Stimulated activated CD8-positive, alpha-beta memory T cell treated with anti-CD3 and anti-CD28 coated beads, Interleukin-2, amount 100 ng/mL, for 48 hours (primary cell): ENCODE measurements at regions not wholly inside any gene's neighbourhood (a gene's known extent, or its start where the extent isn't known, plus 50 kb on each side); places are given as distances from the start of the nearest gene placed in this dataset.

Experiments
- DNase-seq, 2 donors: peaks; one replicate each; pipeline ENCODE4 v3.0.0-alpha.2; 2020; ENCODE audit warnings: low read depth in 2 of 2

- no peak for DNase-seq
These were observed 170.4 kb downstream of the SOCS6 start for GRCh38 chr18:70459251-70459650.

DNA sequence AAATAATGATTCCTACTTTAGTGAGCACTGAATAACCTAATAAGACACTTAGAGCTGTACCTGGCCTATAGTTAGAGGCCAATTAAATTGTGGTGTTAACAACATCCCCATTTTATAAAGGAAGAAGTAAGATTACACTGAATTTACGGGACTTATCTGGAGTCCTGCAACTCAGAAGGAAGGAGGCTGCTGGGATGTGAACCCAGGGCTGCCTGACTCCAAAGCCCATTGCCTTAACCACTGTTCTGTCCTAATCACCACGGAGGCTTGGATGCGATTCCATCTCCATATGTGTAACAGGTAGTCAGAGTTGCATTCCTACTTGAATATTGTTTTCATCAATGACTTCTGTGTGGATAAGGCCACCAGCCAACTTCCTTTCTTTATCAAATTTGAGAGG, 168.9 kb downstream of the SOCS6 start:
- no peak for DNase-seq

GRCh38 chr18:70457223-70457622, 168.4 kb downstream of the SOCS6 start:
- DNase-seq, result no peak

DNA sequence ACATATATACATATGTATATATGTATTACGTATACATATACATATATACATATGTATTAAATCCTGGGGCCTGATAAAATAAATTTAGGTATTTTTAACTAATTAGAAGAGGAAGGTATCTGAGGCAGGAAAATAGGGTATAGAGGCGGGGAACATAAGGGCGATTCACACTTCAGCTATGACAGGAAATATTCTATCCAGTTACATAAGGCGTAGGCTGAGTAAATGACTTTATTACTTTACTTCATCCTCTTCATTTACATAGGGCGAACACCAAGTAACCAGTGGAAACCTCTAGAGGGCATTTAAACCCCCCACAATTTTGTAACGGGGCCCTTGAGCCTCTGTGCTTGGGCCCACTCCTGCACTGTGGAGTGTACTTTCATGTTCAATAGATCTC, 167.5 kb downstream of the SOCS6 start:
- DNase-seq, result no peak

DNA sequence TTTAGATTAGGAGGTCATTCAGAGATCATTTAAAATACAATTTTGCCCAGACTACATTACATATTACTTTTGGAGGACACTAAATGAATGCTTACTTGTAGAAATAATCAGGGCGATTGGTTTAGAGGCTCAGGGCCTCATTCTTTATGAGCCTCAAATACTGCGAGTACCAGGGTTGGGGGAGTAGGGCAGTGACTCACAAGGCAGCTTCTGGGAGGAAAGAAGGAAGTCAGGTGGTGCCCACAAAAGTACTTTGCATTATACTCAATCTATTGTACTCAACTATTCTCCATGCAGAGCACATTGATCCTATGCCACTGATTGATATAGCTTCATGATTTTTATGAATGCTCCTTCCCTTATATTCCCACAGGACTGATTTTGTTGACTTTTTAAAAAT, 166.9 kb downstream of the SOCS6 start:
- no peak for DNase-seq

GRCh38 chr18:70454704-70455322, 166.0 kb downstream of the SOCS6 start:
- no peak for DNase-seq

- no peak for DNase-seq
These were observed 164.4 kb downstream of the SOCS6 start for GRCh38 chr18:70453058-70453775.

DNA sequence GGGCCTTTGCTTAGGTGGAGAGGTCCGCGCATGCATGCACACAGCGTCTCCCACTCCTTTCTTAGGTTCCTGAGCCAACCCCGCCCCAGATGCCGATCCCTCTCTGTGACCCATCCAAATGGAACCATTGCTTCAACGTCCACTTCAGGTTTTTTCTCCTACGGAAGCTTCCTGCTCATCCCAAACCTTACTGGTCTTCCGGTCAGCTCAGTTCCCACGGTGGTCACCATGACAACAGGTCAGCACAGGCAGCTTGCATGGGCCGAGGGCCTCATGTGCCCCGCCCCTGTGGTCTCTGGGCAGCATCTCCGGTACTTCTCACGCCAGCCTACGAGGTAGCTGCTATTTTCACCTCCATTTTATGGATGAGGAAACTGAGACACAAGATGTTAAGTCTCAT, 163.7 kb downstream of the SOCS6 start:
- DNase-seq, result no peak

GRCh38 chr18:70450426-70451253, 161.8 kb downstream of the SOCS6 start:
- no peak for DNase-seq

DNA sequence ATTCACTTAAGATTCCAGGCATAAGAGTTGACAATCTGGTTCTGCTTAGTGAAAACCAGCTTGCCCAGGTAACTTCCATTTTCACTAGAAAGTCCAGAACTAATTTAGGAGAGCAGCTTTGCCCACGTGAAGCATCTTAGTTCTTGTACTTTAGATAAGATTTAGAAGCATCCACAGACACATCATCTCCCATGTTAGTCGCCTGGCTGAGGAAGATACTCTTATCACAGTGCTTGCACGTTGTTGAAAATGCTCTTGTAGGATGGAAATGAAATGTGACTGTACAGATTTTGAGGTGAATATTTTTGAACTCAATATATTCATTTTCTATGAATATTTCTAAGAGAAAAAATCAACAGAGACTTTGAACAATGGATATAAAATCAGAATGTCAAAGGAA, 159.7 kb downstream of the SOCS6 start:
- DNase-seq, result no peak

DNA sequence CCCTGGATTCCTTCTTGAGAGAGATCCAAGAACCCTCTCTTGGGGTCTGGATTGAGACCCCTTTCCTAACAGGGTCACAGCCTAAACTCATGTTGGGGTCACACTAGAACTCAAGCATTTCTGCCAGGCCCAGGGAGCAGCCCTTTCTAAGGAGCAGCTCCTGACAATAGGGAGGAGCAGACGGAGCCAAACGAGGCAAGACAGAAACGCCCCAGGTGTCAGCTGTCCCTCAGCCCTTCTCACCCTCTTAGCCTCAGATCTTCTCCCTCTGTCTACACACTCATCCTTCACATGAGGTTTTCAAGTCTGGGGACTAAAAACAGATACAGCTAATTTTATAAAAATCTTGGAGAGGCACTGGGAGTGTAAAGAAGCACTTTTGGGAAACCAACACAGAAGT, 157.2 kb downstream of the SOCS6 start:
- DNase-seq, result no peak

GRCh38 chr18:70442933-70443332, 154.1 kb downstream of the SOCS6 start:
- no peak for DNase-seq

DNA sequence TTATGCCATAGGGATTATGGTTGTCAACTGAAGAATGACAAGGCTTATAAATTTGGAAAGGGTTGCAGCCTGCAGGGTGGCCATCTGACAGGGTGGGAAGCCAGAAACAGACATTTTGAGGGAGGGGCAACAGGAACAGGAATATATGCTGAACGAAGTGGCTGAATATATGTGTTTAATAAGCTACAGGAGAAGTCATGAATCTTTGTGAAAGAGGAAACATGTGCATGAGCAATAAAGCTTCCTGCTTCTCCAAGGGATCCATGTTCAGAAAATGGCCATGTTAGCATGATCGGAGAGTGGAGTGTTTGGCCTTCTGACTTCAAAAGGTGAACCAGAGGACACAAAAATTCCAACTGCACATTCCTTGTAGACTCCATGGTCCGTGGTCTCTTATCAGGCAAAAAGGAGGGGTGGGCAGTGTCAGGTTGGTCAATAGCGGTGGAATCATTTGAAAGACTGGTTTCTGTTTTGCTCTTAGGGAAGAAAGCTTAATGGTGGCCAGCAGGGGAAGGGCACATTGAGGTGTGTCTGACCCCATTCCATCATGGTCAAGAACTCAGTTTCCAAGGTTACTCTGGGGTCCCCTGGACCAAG, 144.1 kb downstream of the SOCS6 start:
- no peak for DNase-seq

GRCh38 chr18:70431203-70431624, 142.4 kb downstream of the SOCS6 start:
- no peak for DNase-seq

GRCh38 chr18:70430501-70431173, 141.8 kb downstream of the SOCS6 start:
- DNase-seq, result no peak

- no peak for DNase-seq
These were observed 141.1 kb downstream of the SOCS6 start for GRCh38 chr18:70429847-70430500.

DNA sequence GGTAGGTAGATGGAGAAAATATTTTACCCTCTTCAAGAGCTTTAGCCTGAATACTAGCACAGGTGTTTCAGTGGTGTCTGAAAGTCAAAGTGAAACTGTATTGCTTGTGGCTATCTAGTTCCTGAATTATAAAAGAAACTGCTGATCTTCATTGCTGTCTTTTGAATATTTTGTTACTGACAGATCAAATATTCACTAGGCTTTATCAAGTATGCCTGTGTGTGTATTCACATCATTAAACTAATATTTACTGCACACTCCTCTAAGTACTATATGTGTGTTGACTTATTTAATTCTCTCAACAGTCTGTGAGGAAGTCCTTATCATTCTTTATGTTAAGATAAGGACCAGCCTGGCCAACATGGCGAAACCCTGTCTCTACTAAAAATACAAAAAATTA, 139.6 kb downstream of the SOCS6 start:
- DNase-seq, result no peak

DNA sequence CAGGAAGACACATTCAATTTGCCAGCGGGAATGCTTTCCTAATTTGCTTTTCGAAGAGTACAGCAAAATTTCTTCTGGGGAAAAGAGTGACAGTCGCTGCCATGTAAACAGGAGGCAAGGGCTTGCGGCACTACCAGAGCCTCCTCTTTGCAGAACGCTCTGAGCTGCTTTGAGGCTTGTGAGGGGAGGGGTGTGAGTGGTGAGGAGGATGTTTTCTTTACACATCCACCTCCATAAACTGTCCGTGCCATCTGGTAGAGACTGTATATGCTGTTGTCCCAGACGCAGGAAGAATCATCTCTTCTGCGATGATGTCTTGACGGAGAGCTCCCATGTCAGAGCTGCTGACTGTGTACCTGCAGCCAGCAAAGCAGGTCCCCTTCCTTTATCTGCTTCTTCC, 138.0 kb downstream of the SOCS6 start:
- DNase-seq, result no peak

DNA sequence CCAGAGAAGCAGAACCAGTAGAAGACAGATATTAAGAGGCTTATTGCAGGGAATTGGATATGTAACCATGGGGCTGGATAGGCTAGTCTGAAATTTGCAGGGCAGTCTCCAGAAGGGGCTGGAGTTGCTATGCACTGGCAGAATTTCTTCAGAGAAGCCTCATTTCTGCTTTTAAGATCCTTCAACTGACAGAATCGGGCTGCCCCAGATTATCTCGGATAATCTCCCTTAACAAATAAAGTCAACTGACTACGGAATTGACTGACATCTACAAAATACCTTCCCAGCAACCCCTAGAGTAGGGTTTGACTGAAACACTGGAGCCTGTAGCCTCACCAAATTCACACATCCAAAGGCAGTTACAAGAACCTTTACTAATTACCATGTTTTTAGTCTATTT, 136.4 kb downstream of the SOCS6 start:
- no peak for DNase-seq

GRCh38 chr18:70423988-70424387, 135.1 kb downstream of the SOCS6 start:
- DNase-seq, result no peak

GRCh38 chr18:70423120-70423519, 134.3 kb downstream of the SOCS6 start:
- no peak for DNase-seq
